KBM-7 (cell line): ENCODE measurements at regions not wholly inside any gene's neighbourhood (a gene's known extent, or its start where the extent isn't known, plus 50 kb on each side); places are given as distances from the start of the nearest gene placed in this dataset.

Source experiments
- DNase-seq: peaks from one replicate; pipeline ENCODE4 v3.0.0-alpha.2; 2015
- in situ Hi-C: fragments of 300-500 bp; cut with MboI; formaldehyde crosslinking; loops from 2 replicates; pipeline ENCODE4 v1.14.3; 2020; ENCODE audit warnings: low sequenced_read_pairs, low pct_unique_long_range_greater_than_20kb, mixed read lengths

DNA sequence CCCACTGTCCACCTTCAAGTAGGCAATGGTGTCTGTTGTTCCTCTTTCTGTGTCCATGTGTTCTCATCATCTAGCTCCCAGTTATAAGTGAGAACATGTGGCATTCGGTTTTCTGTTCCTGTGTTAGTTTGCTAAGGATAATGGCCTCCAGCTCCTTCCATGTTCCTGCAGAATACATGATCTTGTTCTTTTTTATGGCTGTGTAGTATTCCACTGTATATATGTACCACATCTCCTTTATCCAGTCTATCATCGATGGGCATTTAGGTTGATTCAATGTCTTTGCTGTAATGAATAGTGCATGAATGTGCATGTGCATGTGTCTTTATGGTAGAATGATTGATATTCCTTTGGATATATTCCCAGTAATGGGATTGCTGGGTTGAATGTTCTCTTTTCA is 123.3 kb upstream of the LHX5 start:
- in situ Hi-C loops: no loop called here
- DNase-seq: no peak

- in situ Hi-C loops: no loop called here
- DNase-seq: peak; percentile 80
Observed at GRCh38 chr12:113591480-113591974, 119.9 kb upstream of the LHX5 start.

- in situ Hi-C loops: no loop called here
- no peak for DNase-seq
Observed at GRCh38 chr12:113589437-113589836, 117.8 kb upstream of the LHX5 start.

DNA sequence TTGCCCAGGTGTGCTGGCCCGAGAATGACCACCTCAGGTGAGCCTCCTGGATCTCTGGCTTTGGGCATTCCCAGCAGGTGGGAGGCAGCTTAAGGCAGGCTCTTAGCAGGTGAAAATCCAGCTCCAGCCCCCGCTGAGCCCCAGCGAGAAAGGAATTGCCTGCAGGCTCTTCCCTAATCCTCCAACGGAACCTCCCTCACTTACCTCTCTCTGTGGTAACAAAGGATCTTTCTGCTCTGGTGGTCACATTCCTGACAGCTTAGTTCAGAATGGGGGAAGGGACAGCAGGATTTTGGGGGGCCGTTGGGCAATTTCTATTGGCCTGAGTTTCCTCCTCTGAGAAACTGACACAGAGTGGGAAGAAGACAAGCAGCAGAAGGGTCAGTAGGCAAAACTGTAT is 116.0 kb upstream of the LHX5 start:
- in situ Hi-C loops: no loop called here

DNA sequence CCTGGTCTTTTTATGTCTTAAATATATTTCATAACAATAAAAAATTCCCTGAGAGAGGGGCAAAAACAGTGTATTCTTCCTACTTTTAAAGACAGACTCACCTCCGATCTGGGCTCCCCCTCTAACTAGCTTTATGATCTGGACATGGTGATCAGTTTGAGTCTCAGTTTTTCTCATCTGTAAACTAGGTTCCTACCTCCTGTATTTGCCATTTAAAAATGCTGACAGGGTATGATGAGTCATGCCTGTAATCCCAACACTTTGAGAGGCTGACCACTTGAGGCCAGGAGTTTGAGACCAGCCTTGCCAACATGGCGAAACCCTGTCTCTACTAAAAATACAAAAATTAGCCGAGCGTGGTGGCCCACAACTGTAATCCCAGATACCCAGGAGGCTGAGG is 114.8 kb upstream of the LHX5 start:
- no peak for DNase-seq
- in situ Hi-C loops: no loop called here

More for the DNA sequence above, 116.0 kb upstream of the LHX5 start:
- DNase-seq: no peak

- no peak for DNase-seq
Observed at GRCh38 chr12:113582521-113583218, 111.0 kb upstream of the LHX5 start.

DNA sequence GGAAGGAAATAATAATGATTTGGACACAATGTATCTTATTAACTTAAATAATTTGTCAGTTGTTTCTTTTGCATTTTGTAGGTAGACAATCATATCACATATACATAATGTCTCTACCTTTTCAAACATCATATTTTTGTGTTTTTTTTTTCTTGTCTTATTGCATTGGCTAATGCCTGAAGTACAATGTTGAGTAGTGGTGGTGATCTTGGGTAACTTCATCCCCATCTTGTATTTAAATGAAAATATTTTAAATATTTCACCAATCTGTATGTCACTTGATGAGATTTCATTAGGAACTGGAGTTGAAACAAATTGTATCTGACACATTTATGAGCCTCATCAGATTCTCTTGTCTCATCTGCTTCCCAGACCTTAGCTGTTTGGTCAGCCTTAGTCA is 109.7 kb upstream of the LHX5 start:
- in situ Hi-C loops: no loop called here
- DNase-seq: no peak

More at GRCh38 chr12:113582521-113583218, 111.0 kb upstream of the LHX5 start:
- in situ Hi-C loops: no loop called here

DNA sequence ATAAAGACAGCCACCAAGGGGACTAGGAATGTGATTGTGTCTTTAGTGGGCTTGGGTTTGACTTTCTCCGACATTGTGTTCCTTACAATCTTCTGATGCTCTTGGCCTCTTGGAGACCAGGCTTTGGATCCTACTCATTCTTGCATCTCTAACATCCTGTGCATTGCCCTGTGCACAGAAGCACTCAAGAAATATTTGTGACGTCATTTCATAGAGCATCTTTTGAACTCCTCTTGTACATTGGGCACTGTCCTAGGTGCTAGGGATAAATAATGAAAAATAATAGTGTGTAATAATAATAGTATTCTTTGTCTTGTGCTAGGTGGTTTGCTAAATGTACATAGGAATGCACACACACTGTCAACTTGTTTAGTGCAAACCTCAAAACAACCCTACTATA is 108.8 kb upstream of the LHX5 start:
- DNase-seq: no peak
- in situ Hi-C loops: no loop called here

DNA sequence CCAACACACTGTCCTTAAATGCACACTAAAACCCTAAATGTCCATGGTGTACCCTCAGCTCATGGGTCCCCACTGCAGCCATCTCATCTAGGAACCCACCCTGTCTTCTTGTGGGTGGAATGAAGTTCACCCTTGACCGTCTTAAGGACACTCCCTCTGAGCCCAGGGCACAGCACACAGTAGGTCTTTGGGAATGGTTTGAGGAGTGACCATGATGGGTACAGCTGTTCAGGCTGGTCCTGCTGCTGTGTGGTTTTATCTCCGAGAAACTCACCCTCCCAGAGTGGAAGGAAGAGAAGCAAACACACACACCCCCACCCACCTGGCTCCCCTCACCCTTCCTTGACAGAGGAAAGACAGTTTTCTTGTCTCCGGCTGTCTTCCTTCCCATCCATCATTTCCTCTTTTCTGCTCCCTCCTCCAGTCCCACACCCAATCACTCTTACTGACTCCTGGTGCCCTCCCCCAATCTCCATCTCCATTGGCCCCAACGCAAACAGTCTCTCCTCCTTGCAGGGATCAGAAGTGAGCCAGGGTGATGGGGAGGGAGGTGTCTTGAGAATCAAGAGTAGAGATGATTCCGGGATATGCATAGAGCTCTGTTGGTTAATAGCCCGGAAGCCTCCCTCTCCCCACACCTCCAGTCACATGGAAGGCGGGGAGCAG is 105.9 kb upstream of the LHX5 start:
- DNase-seq: no peak
- in situ Hi-C loops: no loop called here

DNA sequence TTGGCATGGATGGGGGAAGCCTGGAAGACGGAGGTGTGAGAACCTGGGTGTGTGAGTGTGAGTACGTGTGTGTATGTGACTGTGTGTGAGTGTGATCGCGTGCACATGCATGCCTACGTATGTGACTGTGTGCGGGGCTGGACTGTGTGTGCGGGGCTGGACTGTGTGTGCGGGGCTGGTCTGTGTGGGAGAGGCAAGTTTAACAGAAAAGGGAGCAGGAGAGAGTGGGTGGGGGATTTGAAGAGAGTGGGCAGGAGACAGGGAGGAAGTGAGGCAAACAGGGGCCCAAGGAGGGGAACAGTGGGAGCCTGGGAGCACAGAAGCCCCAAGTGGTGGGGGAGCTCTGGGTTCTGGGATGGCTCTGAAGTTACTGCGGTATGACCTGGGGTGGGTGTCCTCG is 103.7 kb upstream of the LHX5 start:
- in situ Hi-C loops: no loop called here

DNA sequence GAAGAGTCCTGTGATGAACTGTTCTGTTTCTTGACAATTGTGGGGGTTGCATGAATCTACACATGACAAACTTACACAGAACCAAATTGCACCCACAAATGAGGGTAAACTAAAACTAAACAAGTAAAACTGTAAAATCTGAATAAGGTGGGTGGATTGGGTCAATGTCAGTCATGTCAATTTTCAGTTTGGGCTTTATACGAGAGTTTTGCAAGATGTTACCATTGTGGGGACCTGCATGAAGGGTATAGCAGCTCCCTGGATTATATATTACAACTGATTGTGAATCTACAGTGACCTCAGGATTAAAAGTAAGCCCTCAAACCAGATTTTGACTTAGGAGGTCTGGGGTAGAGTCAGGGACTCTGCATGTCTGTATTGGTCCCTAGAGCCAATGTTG is 101.5 kb upstream of the LHX5 start:
- in situ Hi-C loops: no loop called here
- no peak for DNase-seq

More for the DNA sequence above, 103.7 kb upstream of the LHX5 start:
- DNase-seq: no peak

- DNase-seq: no peak
- in situ Hi-C loops: no loop called here
Observed at GRCh38 chr12:113571713-113572112, 100.0 kb upstream of the LHX5 start.

DNA sequence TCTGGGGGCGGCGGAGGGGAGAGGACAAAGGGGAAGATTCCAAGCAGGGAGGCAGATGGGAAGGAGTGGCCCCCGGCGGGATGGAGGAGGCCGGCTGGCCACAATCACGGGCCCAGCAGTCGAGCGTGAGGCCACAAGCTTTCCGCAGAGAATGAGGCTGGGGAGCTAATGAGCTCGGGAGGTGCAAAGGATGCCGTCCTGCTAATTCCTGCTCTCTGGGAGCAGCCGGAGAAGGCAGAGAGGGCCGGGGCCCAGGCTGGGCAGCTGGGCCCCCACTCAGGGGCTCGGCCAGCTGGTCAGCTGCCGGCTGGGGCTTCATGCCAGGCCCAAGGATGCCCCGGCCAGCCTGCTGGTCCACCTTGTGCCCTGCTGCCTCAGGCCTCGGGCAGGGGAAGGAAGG is 98.1 kb upstream of the LHX5 start:
- in situ Hi-C loops: no loop called here
- DNase-seq: no peak

- in situ Hi-C loops: no loop called here
- DNase-seq: no peak
Observed at GRCh38 chr12:113568021-113568420, 96.3 kb upstream of the LHX5 start.

DNA sequence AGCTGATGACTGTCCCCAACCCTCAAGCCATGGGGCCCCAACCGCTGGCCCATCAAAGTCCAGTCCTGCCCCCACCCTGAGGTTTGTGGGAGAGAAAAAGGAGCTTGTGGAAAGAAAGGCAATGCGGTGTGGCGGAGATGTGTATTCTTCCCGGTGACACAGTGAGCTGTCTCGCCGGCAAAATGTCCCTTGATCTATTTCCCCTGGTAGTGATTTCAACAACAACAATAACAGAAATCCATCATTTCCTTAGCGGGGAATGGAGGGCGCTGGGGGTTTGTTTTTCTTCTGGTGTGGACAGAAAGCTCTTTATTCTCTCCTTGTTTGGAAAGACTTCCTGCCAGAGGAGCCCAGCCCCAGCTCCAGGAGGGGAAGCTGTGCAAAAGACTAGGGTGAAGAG is 93.7 kb upstream of the LHX5 start:
- in situ Hi-C loops: no loop called here
- no peak for DNase-seq

- in situ Hi-C loops: no loop called here
Observed at GRCh38 chr12:113561068-113561780, 89.6 kb upstream of the LHX5 start.

DNA sequence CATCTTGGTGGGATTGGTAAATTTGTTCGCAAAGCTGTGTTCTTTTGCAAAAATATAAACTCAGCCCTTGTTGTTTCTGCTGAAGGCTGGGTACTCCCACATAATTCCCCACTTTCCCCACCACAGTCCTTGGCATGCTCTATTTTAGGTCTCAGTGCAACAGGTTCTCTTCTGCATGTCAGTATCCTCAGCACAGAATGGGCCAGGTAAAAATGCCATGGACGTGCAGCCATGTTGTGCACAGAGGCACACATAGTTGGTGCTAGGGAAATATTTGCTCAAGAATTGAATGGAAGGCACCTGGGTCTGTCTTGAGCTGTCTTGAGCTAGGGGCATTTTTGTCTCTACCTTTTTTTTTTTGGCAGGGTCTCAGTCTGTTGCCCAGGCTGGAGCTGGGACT is 87.8 kb upstream of the LHX5 start:
- in situ Hi-C loops: no loop called here
- no peak for DNase-seq

More at GRCh38 chr12:113561068-113561780, 89.6 kb upstream of the LHX5 start:
- no peak for DNase-seq

DNA sequence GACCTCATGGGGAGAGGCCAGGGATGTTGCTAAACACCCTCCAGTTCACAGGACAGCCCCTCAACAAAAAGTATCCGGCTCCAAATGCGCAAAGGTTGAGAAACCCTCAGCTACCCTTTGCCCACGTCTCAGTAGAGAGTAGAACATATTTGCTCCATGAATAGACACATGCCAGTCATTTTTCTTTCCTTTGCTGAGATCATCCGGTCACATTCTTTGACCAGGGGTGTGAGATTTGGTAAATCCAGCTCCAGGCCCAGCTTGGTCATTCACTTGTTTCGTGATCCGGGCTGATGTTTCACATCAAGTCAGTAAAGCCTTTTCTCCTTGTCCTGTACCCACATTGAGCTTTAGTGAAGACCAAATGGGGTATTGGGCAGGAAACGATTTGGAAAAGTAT is 83.6 kb upstream of the LHX5 start:
- DNase-seq: no peak
- in situ Hi-C loops: no loop called here

DNA sequence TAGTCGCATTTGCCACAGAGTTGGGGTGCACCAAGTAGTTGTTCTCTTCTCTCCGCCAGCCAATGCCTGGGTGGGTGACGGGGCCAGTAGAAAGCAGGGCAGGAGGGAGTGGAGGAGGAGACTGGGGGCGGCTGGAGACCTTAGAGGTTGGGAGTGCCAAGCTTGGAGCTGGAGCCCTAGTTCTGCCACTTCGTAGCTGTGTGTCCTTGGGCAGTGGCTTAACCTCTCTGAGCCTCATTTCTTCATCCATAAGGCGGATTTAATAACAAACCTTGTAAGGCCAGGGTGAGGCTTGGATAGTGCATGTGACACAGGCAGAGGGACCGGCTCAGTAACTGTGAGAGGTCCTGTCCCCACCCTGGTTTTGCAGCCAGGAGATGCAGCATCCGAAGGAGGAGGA is 81.1 kb upstream of the LHX5 start:
- in situ Hi-C loops: no loop called here
- no peak for DNase-seq

GRCh38 chr12:113551563-113551962 is 79.9 kb upstream of the LHX5 start:
- in situ Hi-C loops: no loop called here
- no peak for DNase-seq
